H9 (cell line): ENCODE measurements at regions not wholly inside any gene's neighbourhood (a gene's known extent, or its start where the extent isn't known, plus 50 kb on each side); places are given as distances from the start of the nearest gene placed in this dataset.

Experiments
- DNase-seq: peaks from one replicate; pipeline ENCODE4 v3.0.0-alpha.2; 2017
- H2AFZ ChIP-seq: one replicate; pipeline ENCODE4 v1.6.1; 2013; ENCODE audit warnings: mild to moderate bottlenecking, low read length, control low read depth, moderate library complexity
- H2AK5ac ChIP-seq: 2 replicates; pipeline ENCODE4 v1.6.1; 2013; ENCODE audit warnings: low read length, control low read depth, mixed read lengths; ENCODE audit not compliant: insufficient read length
- H2BK120ac ChIP-seq: one replicate; pipeline ENCODE4 v1.6.1; 2013; ENCODE audit warnings: low read depth, mild to moderate bottlenecking, low read length, control low read depth, inconsistent platforms; ENCODE audit not compliant: poor library complexity, severe bottlenecking
- H2BK12ac ChIP-seq: 2 replicates; pipeline ENCODE4 v1.6.1; 2013; ENCODE audit warnings: low read length, control low read depth, mixed read lengths, low read depth; ENCODE audit not compliant: insufficient read length
- H2BK15ac ChIP-seq: 2 replicates; pipeline ENCODE4 v1.6.1; 2013; ENCODE audit warnings: low read depth, low read length, control low read depth
- H2BK20ac ChIP-seq: one replicate; pipeline ENCODE4 v1.6.1; 2013; ENCODE audit warnings: low read depth, mild to moderate bottlenecking, low read length, control low read depth, inconsistent platforms; ENCODE audit not compliant: poor library complexity, severe bottlenecking
- H2BK5ac ChIP-seq: 2 replicates; pipeline ENCODE4 v1.6.1; 2013; ENCODE audit warnings: low read length, control low read depth, mixed read lengths; ENCODE audit not compliant: insufficient read length
- H3K14ac ChIP-seq: 2 replicates; pipeline ENCODE4 v1.6.1; 2013; ENCODE audit warnings: low read length, control low read depth; ENCODE audit not compliant: insufficient read depth
- H3K18ac ChIP-seq: 2 replicates; pipeline ENCODE4 v1.6.1; 2013; ENCODE audit warnings: low read depth, mild to moderate bottlenecking, mixed read lengths, low read length, control low read depth; ENCODE audit not compliant: insufficient read length
- H3K23ac ChIP-seq: 2 replicates; pipeline ENCODE4 v1.6.1; 2013; ENCODE audit warnings: low read length, control low read depth, mixed read lengths, low read depth; ENCODE audit not compliant: insufficient read length
- H3K23me2 ChIP-seq: 2 replicates; pipeline ENCODE4 v1.6.1; 2013; ENCODE audit warnings: low read depth, mild to moderate bottlenecking, mixed read lengths, low read length, control low read depth; ENCODE audit not compliant: insufficient read length, poor library complexity, severe bottlenecking
- H3K27ac ChIP-seq: 2 replicates; pipeline ENCODE4 v1.5.1; 2013; ENCODE audit warnings: low read length, control low read depth, mixed read lengths, low read depth; ENCODE audit not compliant: insufficient read length
- H3K27me3 ChIP-seq: 2 replicates; pipeline ENCODE4 v1.6.1; 2013; ENCODE audit warnings: low read length, control low read depth, inconsistent platforms; ENCODE audit not compliant: insufficient read depth
- H3K4ac ChIP-seq: 2 replicates; pipeline ENCODE4 v1.6.1; 2013; ENCODE audit warnings: low read depth, mild to moderate bottlenecking, control low read depth, inconsistent platforms, low read length, moderate library complexity
- H3K4me1 ChIP-seq: 2 replicates; pipeline ENCODE4 v1.6.1; 2013; ENCODE audit warnings: low read length, control low read depth, inconsistent platforms; ENCODE audit not compliant: insufficient read depth
- H3K4me2 ChIP-seq: 2 replicates; pipeline ENCODE4 v1.6.1; 2013; ENCODE audit warnings: low read length, control low read depth, mixed read lengths; ENCODE audit not compliant: insufficient read length, insufficient read depth
- H3K56ac ChIP-seq: 2 replicates; pipeline ENCODE4 v1.6.1; 2013; ENCODE audit warnings: low read depth, mild to moderate bottlenecking, mixed read lengths, low read length, control low read depth; ENCODE audit not compliant: insufficient read length
- H3K79me1 ChIP-seq: 2 replicates; pipeline ENCODE4 v1.6.1; 2013; ENCODE audit warnings: low read depth, mild to moderate bottlenecking, moderate library complexity, low read length, control low read depth, inconsistent platforms; ENCODE audit not compliant: insufficient read depth, poor library complexity, severe bottlenecking
- H3K79me2 ChIP-seq: 2 replicates; pipeline ENCODE4 v1.6.1; 2013; ENCODE audit warnings: low read length, control low read depth, inconsistent platforms; ENCODE audit not compliant: insufficient read depth
- H3K9ac ChIP-seq: 2 replicates; pipeline ENCODE4 v1.6.1; 2013; ENCODE audit warnings: low read length, control low read depth, mixed read lengths; ENCODE audit not compliant: insufficient read length; ENCODE audit errors: extremely low read depth
- H3K9me3 ChIP-seq: one replicate; pipeline ENCODE4 v1.6.1; 2013; ENCODE audit warnings: low read depth, low read length, inconsistent platforms; ENCODE audit not compliant: control insufficient read depth
- H3T11ph ChIP-seq: one replicate; pipeline ENCODE4 v1.6.1; 2013; ENCODE audit warnings: mild to moderate bottlenecking, low read length, control low read depth, inconsistent platforms
- H4K20me1 ChIP-seq: one replicate; pipeline ENCODE4 v1.6.1; 2013; ENCODE audit not compliant: control insufficient read depth, insufficient read length, insufficient read depth
- H4K5ac ChIP-seq: 2 replicates; pipeline ENCODE4 v1.6.1; 2013; ENCODE audit warnings: low read depth, mild to moderate bottlenecking, mixed read lengths, low read length, control low read depth; ENCODE audit not compliant: insufficient read length
- H4K8ac ChIP-seq: replicated peaks from 2 replicates; pipeline ENCODE4 v1.6.1; 2013; ENCODE audit warnings: low read length, control low read depth, mixed read lengths, low read depth; ENCODE audit not compliant: insufficient read length
- H4K91ac ChIP-seq: 2 replicates; pipeline ENCODE4 v1.6.1; 2013; ENCODE audit warnings: low read depth, mild to moderate bottlenecking, moderate library complexity, mixed read lengths, low read length, control low read depth; ENCODE audit not compliant: insufficient read length
- H3K27ac Mint-ChIP-seq, 3 experiments: 2 replicates in 2 of 3; 3 replicates in 1 of 3; pipeline ENCODE4 v1.8.0; 2020 to 2021; ENCODE audit warnings: mixed read lengths in 3 of 3, mild to moderate bottlenecking in 1 of 3, moderate library complexity in 1 of 3
- H3K27me3 Mint-ChIP-seq: 2 replicates; pipeline ENCODE4 v1.8.0; 2021; ENCODE audit warnings: low read depth, mild to moderate bottlenecking, moderate library complexity, mixed read lengths
- H3K36me3 Mint-ChIP-seq, 3 experiments: 2 replicates in 2 of 3; 3 replicates in 1 of 3; pipeline ENCODE4 v1.8.0; 2020 to 2021; ENCODE audit warnings: low read depth in 3 of 3, mixed read lengths in 3 of 3; ENCODE audit not compliant: insufficient read depth in 1 of 3
- H3K4me1 Mint-ChIP-seq, 2 experiments: 2 replicates each; pipeline ENCODE4 v1.8.0; 2020; ENCODE audit warnings: mixed read lengths in 2 of 2
- H3K4me3 Mint-ChIP-seq, 2 experiments: 2 replicates in 1 of 2; 3 replicates in 1 of 2; pipeline ENCODE4 v1.8.0; 2020 to 2021; ENCODE audit warnings: mild to moderate bottlenecking in 2 of 2, mixed read lengths in 2 of 2, moderate library complexity in 1 of 2
- H3K9me3 Mint-ChIP-seq, 2 experiments: 2 replicates in 1 of 2; 3 replicates in 1 of 2; pipeline ENCODE4 v1.8.0; 2020; ENCODE audit warnings: mild to moderate bottlenecking in 2 of 2, mixed read lengths in 2 of 2, moderate library complexity in 1 of 2
- TF ChIP-seq, protein P1 (sequence below): fragments of 200-600 bp; sonication (generic); conservative IDR thresholded peaks from 3 replicates; pipeline ENCODE4 v1.8.0; 2021; ENCODE audit warnings: antibody characterized with exemption, mild to moderate bottlenecking

DNA sequence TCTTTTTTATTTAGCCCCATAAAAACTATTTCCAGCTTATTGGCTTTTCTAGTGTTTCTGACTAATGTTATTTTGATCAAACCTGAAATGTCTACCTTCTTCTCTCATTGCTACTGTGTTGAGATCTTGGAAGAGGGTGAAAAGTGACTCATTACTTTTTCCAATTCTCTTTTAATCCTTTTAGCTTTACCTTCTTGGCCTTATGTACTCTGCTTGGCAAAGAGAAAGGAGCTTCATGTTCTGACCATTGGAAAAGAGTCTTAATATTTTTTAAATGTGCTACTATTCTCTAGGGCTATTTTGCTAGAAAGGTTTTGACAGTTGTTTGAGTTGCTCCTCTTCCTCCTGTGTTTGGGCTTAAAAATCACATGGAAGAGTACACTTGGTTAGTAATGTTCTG, 97.8 kb upstream of the CHODL start:
- peaks cover 0 to 8% (median 1%) of the 10 kb centered on the region in 3 experiments; a peak in 5 of 7 replicates for H3K36me3 Mint-ChIP-seq
- Histone ChIP-seq H3K14ac (no peak overlapping the region), H3K4ac (no peak overlapping the region), H3K23ac (no peak overlapping the region), H2AFZ (no peak overlapping the region), H4K20me1 (no peaks in the 10 kb centered on the region), H3K79me2 (no peaks in the 10 kb centered on the region), H2BK120ac (no peak overlapping the region), H4K91ac (no peak overlapping the region), H4K8ac (no peak overlapping the region), H3K9ac (no peak overlapping the region), H3T11ph (no peak overlapping the region), H3K27me3 (no peaks in the 10 kb centered on the region), H2BK15ac (no peak overlapping the region), H3K23me2 (no peaks in the 10 kb centered on the region), H3K4me1 (no peaks in the 10 kb centered on the region), H3K56ac (no peak overlapping the region), H4K5ac (no peak overlapping the region), H3K9me3 (no peaks in the 10 kb centered on the region), H2AK5ac (no peak overlapping the region), H3K18ac (no peak overlapping the region), H3K4me2 (no peak overlapping the region), H2BK5ac (no peak overlapping the region), H3K27ac (no peak overlapping the region), H2BK12ac (no peak overlapping the region), H2BK20ac (no peak overlapping the region), H3K79me1 (no peaks in the 10 kb centered on the region)
- H3K4me1 Mint-ChIP-seq: no peaks in the 10 kb centered on the region
- TF ChIP-seq, protein P1, sequence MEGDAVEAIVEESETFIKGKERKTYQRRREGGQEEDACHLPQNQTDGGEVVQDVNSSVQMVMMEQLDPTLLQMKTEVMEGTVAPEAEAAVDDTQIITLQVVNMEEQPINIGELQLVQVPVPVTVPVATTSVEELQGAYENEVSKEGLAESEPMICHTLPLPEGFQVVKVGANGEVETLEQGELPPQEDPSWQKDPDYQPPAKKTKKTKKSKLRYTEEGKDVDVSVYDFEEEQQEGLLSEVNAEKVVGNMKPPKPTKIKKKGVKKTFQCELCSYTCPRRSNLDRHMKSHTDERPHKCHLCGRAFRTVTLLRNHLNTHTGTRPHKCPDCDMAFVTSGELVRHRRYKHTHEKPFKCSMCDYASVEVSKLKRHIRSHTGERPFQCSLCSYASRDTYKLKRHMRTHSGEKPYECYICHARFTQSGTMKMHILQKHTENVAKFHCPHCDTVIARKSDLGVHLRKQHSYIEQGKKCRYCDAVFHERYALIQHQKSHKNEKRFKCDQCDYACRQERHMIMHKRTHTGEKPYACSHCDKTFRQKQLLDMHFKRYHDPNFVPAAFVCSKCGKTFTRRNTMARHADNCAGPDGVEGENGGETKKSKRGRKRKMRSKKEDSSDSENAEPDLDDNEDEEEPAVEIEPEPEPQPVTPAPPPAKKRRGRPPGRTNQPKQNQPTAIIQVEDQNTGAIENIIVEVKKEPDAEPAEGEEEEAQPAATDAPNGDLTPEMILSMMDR: no peak
- DNase-seq: no peak
- 0 out of 5 replicates have a peak, but pooled peaks cover 0 to 2% of the 10 kb centered on the region in 2 experiments for H3K9me3 Mint-ChIP-seq
- no peak overlapping the region for H3K4me3 Mint-ChIP-seq
- H3K27ac Mint-ChIP-seq: no peak overlapping the region
- H3K27me3 Mint-ChIP-seq: no peaks in the 10 kb centered on the region
